NCI-H82 treated with DMSO at 0.1 percent for 48 hours (cell line): ENCODE measurements at regions not wholly inside any gene's neighbourhood (a gene's known extent, or its start where the extent isn't known, plus 50 kb on each side); places are given as distances from the start of the nearest gene placed in this dataset.

Experiments
- DNase-seq: peaks from one replicate; lab custom pipeline; 2025; ENCODE audit not compliant: unreplicated experiment; lab: John Stamatoyannopoulos, UW

- no peak for DNase-seq
These were observed 453.0 kb downstream of the ADAMTS20 start for GRCh38 chr12:43098766-43099550.

GRCh38 chr12:43098071-43098470, 453.9 kb downstream of the ADAMTS20 start:
- DNase-seq = no peak

- no peak for DNase-seq
These were observed 454.5 kb downstream of the ADAMTS20 start for GRCh38 chr12:43097471-43097870.

GRCh38 chr12:43095669-43096280, 456.2 kb downstream of the ADAMTS20 start:
- DNase-seq = no peak

GRCh38 chr12:43094886-43095575, 457.0 kb downstream of the ADAMTS20 start:
- DNase-seq = no peak

- DNase-seq = no peak
These were observed 461.0 kb downstream of the ADAMTS20 start for GRCh38 chr12:43090981-43091380.

- DNase-seq = no peak
These were observed 464.6 kb downstream of the ADAMTS20 start for GRCh38 chr12:43087195-43088091.

- DNase-seq = no peak
These were observed 472.5 kb downstream of the ADAMTS20 start for GRCh38 chr12:43079476-43079875.

GRCh38 chr12:43078976-43079375, 473.0 kb downstream of the ADAMTS20 start:
- DNase-seq = no peak

- DNase-seq = no peak
These were observed 479.6 kb downstream of the ADAMTS20 start for GRCh38 chr12:43072431-43072830.

- no peak for DNase-seq
These were observed 480.2 kb upstream of the PRICKLE1 start for GRCh38 chr12:43069768-43070221.

- no peak for DNase-seq
These were observed 476.9 kb upstream of the PRICKLE1 start for GRCh38 chr12:43066471-43066870.

- DNase-seq = no peak
These were observed 474.1 kb upstream of the PRICKLE1 start for GRCh38 chr12:43063650-43064049.

GRCh38 chr12:43062201-43062895, 472.8 kb upstream of the PRICKLE1 start:
- no peak for DNase-seq

- DNase-seq = no peak
These were observed 471.2 kb upstream of the PRICKLE1 start for GRCh38 chr12:43060742-43061141.

- no peak for DNase-seq
These were observed 469.1 kb upstream of the PRICKLE1 start for GRCh38 chr12:43058616-43059015.

GRCh38 chr12:43057566-43057965, 468.0 kb upstream of the PRICKLE1 start:
- no peak for DNase-seq

- DNase-seq = no peak
These were observed 464.5 kb upstream of the PRICKLE1 start for GRCh38 chr12:43054085-43054484.

GRCh38 chr12:43052441-43052840, 462.9 kb upstream of the PRICKLE1 start:
- DNase-seq = no peak

- DNase-seq = no peak
These were observed 454.7 kb upstream of the PRICKLE1 start for GRCh38 chr12:43044241-43044640.
